Body of pancreas (tissue), 4 donors: ENCODE measurements at regions not wholly inside any gene's neighbourhood (a gene's known extent, or its start where the extent isn't known, plus 50 kb on each side); places are given as distances from the start of the nearest gene placed in this dataset.

Source experiments
- POLR2A ChIP-seq, 3 donors: fragments of 450-650 bp; IDR thresholded peaks; one replicate each; pipeline ENCODE4 v1.6.1; 2016; ENCODE audit warnings: antibody characterized with exemption in 3 of 3, mild to moderate bottlenecking in 2 of 3
- TF ChIP-seq, protein P1 (sequence below), 7 experiments: fragments of 450-650 bp in 4 of 7; fragments of 200-600 bp in 3 of 7; sonication (generic) in 3 of 7; IDR thresholded peaks; one replicate each; pipeline ENCODE4 v1.5.1; 2016 to 2019; ENCODE audit warnings: antibody characterized with exemption in 7 of 7

DNA sequence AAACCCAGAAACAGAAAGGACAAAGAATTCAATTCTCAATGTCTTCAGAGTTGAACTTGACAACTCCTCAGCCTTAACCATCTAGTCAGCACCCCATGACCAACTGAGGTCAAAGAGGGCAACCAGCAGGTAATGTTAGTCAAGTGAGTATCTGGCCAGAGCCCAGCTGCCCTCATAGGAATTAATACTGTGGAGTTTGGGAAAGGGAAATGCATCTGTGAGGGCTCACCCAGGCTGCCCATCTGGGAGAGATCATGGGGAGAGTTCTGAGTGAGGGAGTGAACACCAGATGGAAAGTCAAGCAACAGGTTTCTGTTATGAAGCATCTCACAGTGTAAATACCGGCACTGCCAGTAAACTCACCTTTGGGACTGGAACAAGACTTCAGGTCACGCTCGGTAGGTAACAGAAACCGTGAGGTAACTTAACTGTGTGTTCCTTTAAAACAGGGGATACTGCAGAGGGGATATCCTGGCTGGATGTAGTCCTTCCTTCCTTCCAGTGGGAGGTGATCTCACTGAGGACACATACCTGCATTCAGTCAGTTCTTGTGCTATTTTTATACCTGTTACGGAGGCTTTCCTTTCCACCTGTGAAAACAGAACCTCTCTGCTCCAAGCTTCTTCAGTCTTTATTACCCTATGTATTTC lies 94.4 kb downstream of the DAD1 start:
- TF ChIP-seq, protein P1, sequence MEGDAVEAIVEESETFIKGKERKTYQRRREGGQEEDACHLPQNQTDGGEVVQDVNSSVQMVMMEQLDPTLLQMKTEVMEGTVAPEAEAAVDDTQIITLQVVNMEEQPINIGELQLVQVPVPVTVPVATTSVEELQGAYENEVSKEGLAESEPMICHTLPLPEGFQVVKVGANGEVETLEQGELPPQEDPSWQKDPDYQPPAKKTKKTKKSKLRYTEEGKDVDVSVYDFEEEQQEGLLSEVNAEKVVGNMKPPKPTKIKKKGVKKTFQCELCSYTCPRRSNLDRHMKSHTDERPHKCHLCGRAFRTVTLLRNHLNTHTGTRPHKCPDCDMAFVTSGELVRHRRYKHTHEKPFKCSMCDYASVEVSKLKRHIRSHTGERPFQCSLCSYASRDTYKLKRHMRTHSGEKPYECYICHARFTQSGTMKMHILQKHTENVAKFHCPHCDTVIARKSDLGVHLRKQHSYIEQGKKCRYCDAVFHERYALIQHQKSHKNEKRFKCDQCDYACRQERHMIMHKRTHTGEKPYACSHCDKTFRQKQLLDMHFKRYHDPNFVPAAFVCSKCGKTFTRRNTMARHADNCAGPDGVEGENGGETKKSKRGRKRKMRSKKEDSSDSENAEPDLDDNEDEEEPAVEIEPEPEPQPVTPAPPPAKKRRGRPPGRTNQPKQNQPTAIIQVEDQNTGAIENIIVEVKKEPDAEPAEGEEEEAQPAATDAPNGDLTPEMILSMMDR (IDR thresholded peaks at IDR 0.05): no peak
- no peak for TF ChIP-seq POLR2A (IDR thresholded peaks at IDR 0.05)
